PFSK-1 (cell line): ENCODE measurements at regions not wholly inside any gene's neighbourhood (a gene's known extent, or its start where the extent isn't known, plus 50 kb on each side); places are given as distances from the start of the nearest gene placed in this dataset.

Source experiments
- FOXP2 ChIP-seq: optimal IDR thresholded peaks from 2 replicates; pipeline ENCODE3; 2011; ENCODE audit warnings: borderline replicate concordance, control low read depth, inconsistent platforms; ENCODE audit not compliant: insufficient read depth; ENCODE audit errors: extremely low read length, extremely low read depth
- POLR2AphosphoS5 ChIP-seq: IDR thresholded peaks from 2 replicates; pipeline ENCODE4 v1.6.1; 2012; ENCODE audit warnings: low read depth, mild to moderate bottlenecking, control low read depth, low read length, moderate library complexity
- REST ChIP-seq, 2 experiments: IDR thresholded peaks; 2 replicates each; pipeline versions ENCODE4 v1.6.1 to v1.8.0; 2011 to 2012; ENCODE audit warnings: low read depth in 2 of 2, low read length in 2 of 2, control low read depth in 1 of 2, inconsistent platforms in 1 of 2, mild to moderate bottlenecking in 1 of 2, moderate library complexity in 1 of 2; ENCODE audit not compliant: insufficient read depth in 1 of 2
- TAF1 ChIP-seq: IDR thresholded peaks from 2 replicates; pipeline ENCODE4 v1.6.1; 2012; ENCODE audit warnings: low read length, control low read depth, borderline replicate concordance; ENCODE audit not compliant: insufficient read depth

GRCh38 chr5:15387931-15388524, 112.0 kb upstream of the FBXL7 start:
- TF ChIP-seq REST (IDR thresholded peaks at IDR 0.05; ENCODE audit: insufficient read depth in 1 of 2, low read depth in 2 of 2, low read length in 2 of 2) (no peak), TAF1 (no peak), POLR2AphosphoS5 (no peak), FOXP2 (no peak)
